Peyer's patch (tissue), 4 donors: ENCODE measurements at regions not wholly inside any gene's neighbourhood (a gene's known extent, or its start where the extent isn't known, plus 50 kb on each side); places are given as distances from the start of the nearest gene placed in this dataset.
"Not testable (repeated sequence)": the region's sequence is repeated elsewhere in the genome, so short reads cannot be mapped to it uniquely, and the experiment has no call there.

Source experiments
- DNase-seq, 3 donors: peaks; one replicate each; pipeline ENCODE4 v3.0.0-alpha.2; 2017 to 2019
- H3K27ac ChIP-seq, 4 donors: fragments of 200-600 bp; sonication (generic); one replicate each; pipeline ENCODE4 v1.5.1; 2016 to 2019
- H3K27me3 ChIP-seq, 2 donors: fragments of 200-600 bp; sonication (generic); one replicate each; pipeline ENCODE4 v1.5.1; 2019
- H3K36me3 ChIP-seq, 3 donors: fragments of 200-600 bp; sonication (generic); one replicate each; pipeline ENCODE4 v1.5.1; 2016 to 2019
- H3K4me1 ChIP-seq, 4 donors: fragments of 200-600 bp; sonication (generic); one replicate each; pipeline ENCODE4 v1.5.1; 2016 to 2019
- H3K4me3 ChIP-seq, 4 donors: fragments of 200-600 bp; sonication (generic); 1 replicate in 3 of 4; 2 replicates in 1 of 4; pipeline ENCODE4 v1.5.1; 2016 to 2019; ENCODE audit warnings: mild to moderate bottlenecking in 1 of 4
- H3K9me3 ChIP-seq, 4 donors: fragments of 200-600 bp; sonication (generic); one replicate each; pipeline ENCODE4 v1.5.1; 2016 to 2019; ENCODE audit warnings: mild to moderate bottlenecking in 1 of 4
- POLR2A ChIP-seq, 2 donors: fragments of 450-650 bp; IDR thresholded peaks; one replicate each; pipeline ENCODE4 v1.5.1; 2017; ENCODE audit warnings: antibody characterized with exemption in 2 of 2, mild to moderate bottlenecking in 2 of 2, moderate library complexity in 2 of 2
- TF ChIP-seq, protein P1 (sequence below), 6 experiments: fragments of 450-650 bp in 4 of 6; fragments of 200-600 bp in 2 of 6; sonication (generic) in 1 of 6; IDR thresholded peaks; one replicate each; pipeline ENCODE4 v1.5.1; 2017 to 2019; ENCODE audit warnings: antibody characterized with exemption in 6 of 6, mild to moderate bottlenecking in 3 of 6, moderate library complexity in 1 of 6

DNA sequence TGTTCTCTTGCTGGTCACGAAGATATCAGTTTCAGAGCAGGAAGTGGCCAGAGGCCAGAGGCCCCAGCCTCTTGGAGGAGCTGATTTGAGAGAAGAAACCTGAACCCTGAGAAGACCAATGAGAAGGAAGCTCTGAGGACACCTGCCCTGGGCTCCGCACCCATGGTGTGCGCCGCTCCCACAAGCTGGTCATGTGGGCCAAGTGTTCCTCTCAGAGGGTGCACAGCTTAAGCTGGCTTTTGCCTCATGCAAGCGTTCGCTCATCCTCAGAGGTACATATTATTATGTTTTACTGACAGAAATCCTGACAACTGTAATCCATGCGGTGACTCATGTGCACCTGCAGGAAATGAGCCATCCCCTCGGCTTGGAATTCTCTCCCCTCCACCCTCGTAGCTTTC is 316.1 kb upstream of the MYT1L start:
- Histone ChIP-seq H3K36me3 (no peaks in the 10 kb centered on the region), H3K27ac (no peak overlapping the region), H3K4me3 (no peak overlapping the region), H3K9me3 (no peaks in the 10 kb centered on the region), H3K4me1 (no peaks in the 10 kb centered on the region), H3K27me3 (no peaks in the 10 kb centered on the region)
- no peak for TF ChIP-seq POLR2A (IDR thresholded peaks at IDR 0.05)
- TF ChIP-seq, protein P1, sequence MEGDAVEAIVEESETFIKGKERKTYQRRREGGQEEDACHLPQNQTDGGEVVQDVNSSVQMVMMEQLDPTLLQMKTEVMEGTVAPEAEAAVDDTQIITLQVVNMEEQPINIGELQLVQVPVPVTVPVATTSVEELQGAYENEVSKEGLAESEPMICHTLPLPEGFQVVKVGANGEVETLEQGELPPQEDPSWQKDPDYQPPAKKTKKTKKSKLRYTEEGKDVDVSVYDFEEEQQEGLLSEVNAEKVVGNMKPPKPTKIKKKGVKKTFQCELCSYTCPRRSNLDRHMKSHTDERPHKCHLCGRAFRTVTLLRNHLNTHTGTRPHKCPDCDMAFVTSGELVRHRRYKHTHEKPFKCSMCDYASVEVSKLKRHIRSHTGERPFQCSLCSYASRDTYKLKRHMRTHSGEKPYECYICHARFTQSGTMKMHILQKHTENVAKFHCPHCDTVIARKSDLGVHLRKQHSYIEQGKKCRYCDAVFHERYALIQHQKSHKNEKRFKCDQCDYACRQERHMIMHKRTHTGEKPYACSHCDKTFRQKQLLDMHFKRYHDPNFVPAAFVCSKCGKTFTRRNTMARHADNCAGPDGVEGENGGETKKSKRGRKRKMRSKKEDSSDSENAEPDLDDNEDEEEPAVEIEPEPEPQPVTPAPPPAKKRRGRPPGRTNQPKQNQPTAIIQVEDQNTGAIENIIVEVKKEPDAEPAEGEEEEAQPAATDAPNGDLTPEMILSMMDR (IDR thresholded peaks at IDR 0.05): no peak
- no peak for DNase-seq

DNA sequence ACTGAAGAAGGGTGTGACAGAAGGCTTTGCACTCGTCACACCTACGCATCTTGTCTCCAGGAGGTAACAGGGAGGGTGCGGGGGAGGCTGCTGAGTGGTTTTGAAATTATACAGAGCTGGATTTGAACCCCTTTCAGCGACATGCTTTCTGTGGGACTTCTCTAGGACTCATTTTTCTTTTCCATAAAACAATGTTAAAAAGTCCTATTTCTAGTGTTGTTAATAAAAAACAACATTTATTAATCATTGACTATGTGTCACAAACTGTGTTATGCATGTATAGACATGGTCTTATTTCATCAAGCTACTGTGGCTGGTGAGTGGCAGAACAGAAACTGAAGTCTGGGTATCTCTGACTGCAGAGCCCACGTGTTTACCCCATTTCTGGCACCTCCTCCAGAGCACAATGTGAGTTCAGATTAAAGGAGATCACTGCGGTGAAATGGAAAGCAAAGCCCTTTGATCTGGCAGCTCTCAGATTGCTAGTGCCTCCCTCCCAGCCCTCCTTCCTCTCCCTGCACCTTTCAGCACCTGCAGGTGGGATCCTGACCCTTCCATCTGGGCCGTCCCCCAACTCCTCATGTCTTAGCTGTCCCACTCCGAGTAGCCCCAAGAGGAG is 315.5 kb upstream of the MYT1L start:
- no peak overlapping the region for H3K4me3 ChIP-seq
- no peaks in the 10 kb centered on the region for H3K27me3 ChIP-seq
- no peak for DNase-seq
- no peaks in the 10 kb centered on the region for H3K4me1 ChIP-seq
- no peaks in the 10 kb centered on the region for H3K36me3 ChIP-seq
- H3K9me3 ChIP-seq: no peaks in the 10 kb centered on the region
- no peak overlapping the region for H3K27ac ChIP-seq
- TF ChIP-seq, protein P1 (IDR thresholded peaks at IDR 0.05): no peak
- TF ChIP-seq POLR2A (IDR thresholded peaks at IDR 0.05): no peak

DNA sequence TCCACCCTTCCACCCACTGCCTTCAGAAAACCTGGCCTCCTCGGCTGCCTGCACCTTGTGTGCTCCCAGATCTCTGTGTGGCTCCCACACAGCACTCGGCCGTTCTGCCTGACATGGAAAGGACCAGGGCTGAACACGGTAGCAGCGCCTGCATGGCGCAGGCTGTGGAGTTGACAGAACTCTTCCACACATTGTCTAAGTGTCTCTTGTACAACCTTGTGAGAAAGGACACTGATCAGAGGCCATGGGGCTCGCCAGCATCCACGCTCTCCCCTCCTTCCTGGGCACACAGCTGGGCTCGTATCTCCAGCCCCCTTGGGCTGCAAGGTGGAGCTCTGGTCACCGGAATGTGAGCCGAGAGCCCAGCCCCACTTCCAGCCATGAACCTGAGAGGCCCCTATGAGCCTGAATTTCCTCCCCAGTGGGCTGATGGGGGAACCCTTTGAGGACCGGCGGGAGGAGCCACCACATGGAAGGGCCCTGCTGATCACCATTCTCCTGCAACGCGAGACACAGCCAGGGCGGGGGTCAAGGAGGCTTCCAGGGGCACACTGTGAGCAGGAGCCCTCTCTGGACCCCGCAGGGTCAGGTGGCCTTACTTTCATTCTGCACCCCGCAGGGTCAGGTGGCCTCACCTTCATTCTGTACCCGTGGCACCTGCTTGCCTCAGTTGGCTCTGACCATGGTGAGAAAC is 314.2 kb upstream of the MYT1L start:
- Histone ChIP-seq H3K36me3 (no peaks in the 10 kb centered on the region), H3K27me3 (no peaks in the 10 kb centered on the region), H3K9me3 (no peaks in the 10 kb centered on the region), H3K27ac (no peak overlapping the region), H3K4me3 (no peak overlapping the region), H3K4me1 (no peaks in the 10 kb centered on the region)
- TF ChIP-seq, protein P1 (IDR thresholded peaks at IDR 0.05): no peak
- no peak for DNase-seq

DNA sequence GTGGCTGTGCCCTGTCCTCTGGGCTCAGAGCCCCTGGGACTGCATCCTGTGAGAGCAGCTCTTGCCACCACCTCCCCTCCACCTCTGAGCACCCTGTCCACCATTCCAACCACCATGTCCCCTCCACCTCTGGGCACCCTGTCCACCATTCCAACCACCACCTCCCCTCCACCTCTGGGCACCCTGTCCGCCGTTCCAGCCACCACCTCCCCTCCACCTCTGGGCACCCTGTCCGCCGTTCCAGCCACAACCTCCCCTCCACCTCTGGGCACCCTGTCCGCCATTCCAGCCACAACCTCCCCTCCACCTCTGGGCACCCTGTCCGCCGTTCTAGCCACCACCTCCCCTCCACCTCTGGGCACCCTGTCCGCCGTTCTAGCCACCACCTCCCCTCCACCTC is 313.7 kb upstream of the MYT1L start:
- H3K27ac ChIP-seq, H3K4me1 ChIP-seq, H3K9me3 ChIP-seq, H3K27me3 ChIP-seq, DNase-seq, H3K36me3 ChIP-seq, H3K4me3 ChIP-seq: not testable (repeated sequence)

DNA sequence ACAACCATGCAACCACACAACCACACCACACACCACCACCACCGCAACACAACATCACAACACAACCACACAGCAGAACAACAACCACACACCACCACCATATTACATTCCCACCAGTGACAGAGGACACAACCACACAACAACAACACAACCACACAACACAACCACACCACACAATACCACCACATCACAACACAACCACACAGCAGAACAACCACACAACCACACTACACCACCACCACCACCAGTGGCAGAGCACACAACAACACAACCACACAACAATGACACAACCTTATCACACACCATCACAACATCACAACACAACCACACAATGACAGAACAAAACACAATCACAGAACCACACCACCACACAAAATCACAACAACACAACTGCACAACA is 313.0 kb upstream of the MYT1L start:
- DNase-seq: no peak
- TF ChIP-seq POLR2A (IDR thresholded peaks at IDR 0.05): no peak
- TF ChIP-seq, protein P1 (IDR thresholded peaks at IDR 0.05): no peak
- Histone ChIP-seq H3K9me3 (no peaks in the 10 kb centered on the region), H3K27ac (no peak overlapping the region), H3K4me1 (no peaks in the 10 kb centered on the region), H3K27me3 (no peaks in the 10 kb centered on the region), H3K36me3 (no peaks in the 10 kb centered on the region), H3K4me3 (no peak overlapping the region)

DNA sequence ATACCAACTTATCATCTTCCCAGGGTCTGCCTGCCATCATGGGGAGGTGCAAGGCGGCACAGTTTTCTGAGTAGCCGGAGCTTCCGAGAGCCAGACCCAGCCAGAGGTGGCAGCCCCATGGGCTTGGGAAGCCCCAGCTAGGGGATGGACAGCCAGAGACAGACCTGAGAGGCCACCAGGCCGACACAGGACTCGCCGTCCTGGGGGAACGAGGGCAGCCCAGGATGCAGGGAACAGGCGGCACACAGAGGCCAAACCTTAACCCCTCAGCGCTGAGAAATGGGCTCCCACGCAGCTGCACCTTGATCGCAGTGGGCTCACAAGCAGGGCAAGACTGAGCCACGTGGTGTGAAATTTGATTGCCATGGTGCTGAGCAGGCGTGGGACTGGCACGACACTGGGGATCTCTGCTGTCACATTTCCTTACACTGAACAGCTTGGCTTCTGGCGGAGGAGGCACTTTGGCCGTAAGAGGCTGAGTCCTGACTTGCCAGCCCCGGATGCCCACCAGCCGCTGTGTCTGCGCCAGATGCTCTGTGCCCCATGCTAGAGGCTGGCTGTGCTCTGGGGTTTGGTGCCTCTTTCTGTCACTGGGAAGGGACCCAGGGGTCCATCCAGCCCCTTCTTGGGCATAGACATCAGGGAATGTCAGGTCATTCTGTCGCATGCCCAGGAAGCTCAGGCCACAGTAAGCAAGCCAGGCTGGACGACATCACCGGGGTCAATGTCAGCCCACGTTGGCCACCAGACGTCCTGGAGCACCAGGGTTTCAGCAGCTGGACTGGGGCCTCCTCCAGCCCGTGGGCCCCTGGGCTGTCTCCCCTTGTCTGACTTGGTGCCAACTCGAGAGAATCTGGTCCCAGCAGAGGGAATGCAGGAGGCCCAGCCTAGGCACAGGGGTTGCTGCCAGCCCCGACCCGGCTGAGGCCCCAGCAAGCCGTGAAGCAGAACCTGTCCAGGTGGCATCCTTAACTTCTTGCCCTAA is 312.1 kb upstream of the MYT1L start:
- H3K4me1 ChIP-seq: no peaks in the 10 kb centered on the region
- no peak for DNase-seq
- no peaks in the 10 kb centered on the region for H3K36me3 ChIP-seq
- H3K27me3 ChIP-seq: no peaks in the 10 kb centered on the region
- no peak overlapping the region for H3K4me3 ChIP-seq
- H3K27ac ChIP-seq: no peak overlapping the region
- no peaks in the 10 kb centered on the region for H3K9me3 ChIP-seq
- TF ChIP-seq, protein P1 (IDR thresholded peaks at IDR 0.05): no peak
- no peak for TF ChIP-seq POLR2A (IDR thresholded peaks at IDR 0.05)
